Fibroblast of pulmonary artery (primary cell): ENCODE measurements at regions not wholly inside any gene's neighbourhood (a gene's known extent, or its start where the extent isn't known, plus 50 kb on each side); places are given as distances from the start of the nearest gene placed in this dataset.

ENCODE experiments used
- DNase-seq: peaks from one replicate; pipeline ENCODE4 v3.0.0-alpha.2; 2010; ENCODE audit warnings: low read depth
- H3K4me3 ChIP-seq: replicated peaks from 2 replicates; pipeline ENCODE4 v1.5.1; 2011; ENCODE audit warnings: low read depth, mild to moderate bottlenecking, control low read depth, low read length, moderate library complexity
- TF ChIP-seq, protein P1 (sequence below): IDR thresholded peaks from 2 replicates; pipeline ENCODE4 v1.5.1; 2011; ENCODE audit warnings: mild to moderate bottlenecking, control low read depth, low read length, inconsistent platforms; ENCODE audit errors: missing control alignments

GRCh38 chr2:9076755-9077154, 73.3 kb upstream of the MBOAT2 start:
- no peak for DNase-seq
- H3K4me3 ChIP-seq, result no peak overlapping the region
- TF ChIP-seq, protein P1, sequence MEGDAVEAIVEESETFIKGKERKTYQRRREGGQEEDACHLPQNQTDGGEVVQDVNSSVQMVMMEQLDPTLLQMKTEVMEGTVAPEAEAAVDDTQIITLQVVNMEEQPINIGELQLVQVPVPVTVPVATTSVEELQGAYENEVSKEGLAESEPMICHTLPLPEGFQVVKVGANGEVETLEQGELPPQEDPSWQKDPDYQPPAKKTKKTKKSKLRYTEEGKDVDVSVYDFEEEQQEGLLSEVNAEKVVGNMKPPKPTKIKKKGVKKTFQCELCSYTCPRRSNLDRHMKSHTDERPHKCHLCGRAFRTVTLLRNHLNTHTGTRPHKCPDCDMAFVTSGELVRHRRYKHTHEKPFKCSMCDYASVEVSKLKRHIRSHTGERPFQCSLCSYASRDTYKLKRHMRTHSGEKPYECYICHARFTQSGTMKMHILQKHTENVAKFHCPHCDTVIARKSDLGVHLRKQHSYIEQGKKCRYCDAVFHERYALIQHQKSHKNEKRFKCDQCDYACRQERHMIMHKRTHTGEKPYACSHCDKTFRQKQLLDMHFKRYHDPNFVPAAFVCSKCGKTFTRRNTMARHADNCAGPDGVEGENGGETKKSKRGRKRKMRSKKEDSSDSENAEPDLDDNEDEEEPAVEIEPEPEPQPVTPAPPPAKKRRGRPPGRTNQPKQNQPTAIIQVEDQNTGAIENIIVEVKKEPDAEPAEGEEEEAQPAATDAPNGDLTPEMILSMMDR, result no peak

GRCh38 chr2:9076210-9076609, 72.7 kb upstream of the MBOAT2 start:
- DNase-seq, result no peak

GRCh38 chr2:9074930-9075329, 71.4 kb upstream of the MBOAT2 start:
- no peak for DNase-seq
- H3K4me3 ChIP-seq, result no peak overlapping the region

More at GRCh38 chr2:9076210-9076609, 72.7 kb upstream of the MBOAT2 start:
- TF ChIP-seq, protein P1, result no peak
- no peak overlapping the region for H3K4me3 ChIP-seq

GRCh38 chr2:9071584-9072124, 68.2 kb upstream of the MBOAT2 start:
- H3K4me3 ChIP-seq, result no peak overlapping the region
- no peak for DNase-seq
- TF ChIP-seq, protein P1, result no peak

More at GRCh38 chr2:9074930-9075329, 71.4 kb upstream of the MBOAT2 start:
- TF ChIP-seq, protein P1, result no peak

- TF ChIP-seq, protein P1, result no peak
- no peak overlapping the region for H3K4me3 ChIP-seq
- DNase-seq, result peak; percentile 54
Measured at GRCh38 chr2:9071032-9071431, 67.5 kb upstream of the MBOAT2 start.

- DNase-seq, result no peak
- TF ChIP-seq, protein P1, result no peak
- H3K4me3 ChIP-seq, result no peak overlapping the region
Measured at GRCh38 chr2:9069543-9069942, 66.1 kb upstream of the MBOAT2 start.

DNA sequence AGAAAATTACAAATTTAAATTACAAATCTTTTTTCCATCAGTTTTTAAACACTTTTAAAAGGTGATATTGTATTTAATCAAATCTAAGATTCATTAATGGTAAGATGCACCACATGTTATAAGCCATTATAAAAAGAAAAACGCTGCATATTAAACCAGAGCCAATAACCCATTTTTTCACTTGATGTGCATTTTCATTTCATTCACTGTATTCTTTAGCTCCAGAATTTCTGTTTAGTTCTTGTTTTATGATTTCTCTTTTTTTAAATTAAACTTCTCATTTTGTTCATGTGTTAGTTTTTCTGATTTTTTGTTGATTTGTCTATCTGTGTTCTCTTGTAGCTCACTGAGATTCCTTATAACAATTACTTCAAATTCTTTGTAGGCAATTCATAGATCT, 62.4 kb upstream of the MBOAT2 start:
- no peak for DNase-seq
- TF ChIP-seq, protein P1, result no peak
- no peak overlapping the region for H3K4me3 ChIP-seq
